Muscle of back (tissue), 3 donors: ENCODE measurements at regions not wholly inside any gene's neighbourhood (a gene's known extent, or its start where the extent isn't known, plus 50 kb on each side); places are given as distances from the start of the nearest gene placed in this dataset.
"Not testable (repeated sequence)": the region's sequence is repeated elsewhere in the genome, so short reads cannot be mapped to it uniquely, and the experiment has no call there.

Experiments
- DNase-seq, 3 donors: peaks; one replicate each; pipeline versions ENCODE4 v3.0.0 to v3.0.0-alpha.2; 2013

- DNase-seq, result peak in 2 of 3 donors; percentile 66 to 78
These were observed 584.7 kb downstream of the RFPL4B start for GRCh38 chr6:112931832-112932231.

GRCh38 chr6:112933947-112934346 is 586.8 kb downstream of the RFPL4B start:
- DNase-seq, result no peak

- no peak for DNase-seq
These were observed 587.5 kb downstream of the RFPL4B start for GRCh38 chr6:112934433-112935327.

GRCh38 chr6:112935402-112936078 is 588.4 kb downstream of the RFPL4B start:
- DNase-seq, result no peak

GRCh38 chr6:112936079-112936472 is 588.9 kb downstream of the RFPL4B start:
- DNase-seq, result no peak

- DNase-seq, result peak; percentile 65 to 87 (median 73)
These were observed 589.4 kb downstream of the RFPL4B start for GRCh38 chr6:112936504-112936903.

- not testable (repeated sequence) for DNase-seq
These were observed 590.6 kb downstream of the RFPL4B start for GRCh38 chr6:112937690-112938089.

- no peak for DNase-seq
These were observed 591.5 kb downstream of the RFPL4B start for GRCh38 chr6:112938650-112939049.

- no peak for DNase-seq
These were observed 592.4 kb downstream of the RFPL4B start for GRCh38 chr6:112939563-112939962.

- DNase-seq, result no peak
These were observed 594.5 kb downstream of the RFPL4B start for GRCh38 chr6:112941613-112942012.

- no peak for DNase-seq
These were observed 598.9 kb downstream of the RFPL4B start for GRCh38 chr6:112946051-112946450.

GRCh38 chr6:112947507-112947906 is 600.4 kb downstream of the RFPL4B start:
- DNase-seq, result no peak

- DNase-seq, result peak in 1 of 3 donors; percentile 22
These were observed 604.7 kb downstream of the RFPL4B start for GRCh38 chr6:112951829-112952228.

GRCh38 chr6:112955743-112956142 is 608.6 kb downstream of the RFPL4B start:
- DNase-seq, result not testable (repeated sequence)

GRCh38 chr6:112956696-112957535 is 609.8 kb downstream of the RFPL4B start:
- DNase-seq, result peak; percentile 79 to 94 (median 90)

- no peak for DNase-seq
These were observed 610.4 kb downstream of the RFPL4B start for GRCh38 chr6:112957536-112957916.

- not testable (repeated sequence) for DNase-seq
These were observed 613.0 kb downstream of the RFPL4B start for GRCh38 chr6:112960130-112960529.

GRCh38 chr6:112967974-112968373 is 620.8 kb downstream of the RFPL4B start:
- no peak for DNase-seq

GRCh38 chr6:112971651-112972050 is 624.5 kb downstream of the RFPL4B start:
- no peak for DNase-seq

GRCh38 chr6:112974931-112975330 is 627.8 kb downstream of the RFPL4B start:
- not testable (repeated sequence) for DNase-seq

- not testable (repeated sequence) for DNase-seq
These were observed 629.4 kb downstream of the RFPL4B start for GRCh38 chr6:112976579-112976978.

GRCh38 chr6:112979830-112980229 is 632.7 kb downstream of the RFPL4B start:
- DNase-seq, result peak; percentile 36 to 74 (median 51)
